ENCODE measurements at regions not wholly inside any gene's neighbourhood (a gene's known extent, or its start where the extent isn't known, plus 50 kb on each side); places are given as distances from the start of the nearest gene placed in this dataset.

GRCh38 chr3:87329065-87329464, 52.7 kb upstream of the POU1F1 start:
- no peak for DNase-seq (ENCODE audit: low spot score)

Data from D341Med (cell line).